Nephron (organoid): ENCODE measurements at regions not wholly inside any gene's neighbourhood (a gene's known extent, or its start where the extent isn't known, plus 50 kb on each side); places are given as distances from the start of the nearest gene placed in this dataset.

Experiments used
- H3K27ac Mint-ChIP-seq, 3 experiments: 2 replicates each; pipeline ENCODE4 v1.8.0; 2020; ENCODE audit warnings: mixed read lengths in 3 of 3, mild to moderate bottlenecking in 2 of 3, moderate library complexity in 1 of 3
- H3K27me3 Mint-ChIP-seq: 2 replicates; pipeline ENCODE4 v1.8.0; 2021; ENCODE audit warnings: low read depth, mild to moderate bottlenecking, moderate library complexity, mixed read lengths
- H3K36me3 Mint-ChIP-seq: 2 replicates; pipeline ENCODE4 v1.8.0; 2020; ENCODE audit warnings: low read depth, mixed read lengths
- H3K4me1 Mint-ChIP-seq: 2 replicates; pipeline ENCODE4 v1.8.0; 2020; ENCODE audit warnings: mixed read lengths
- H3K4me3 Mint-ChIP-seq, 3 experiments: 2 replicates each; pipeline ENCODE4 v1.8.0; 2020; ENCODE audit warnings: mild to moderate bottlenecking in 3 of 3, mixed read lengths in 3 of 3, moderate library complexity in 2 of 3
- H3K9me3 Mint-ChIP-seq: 2 replicates; pipeline ENCODE4 v1.8.0; 2020; ENCODE audit warnings: mixed read lengths
- CTCF ChIP-seq, 3 experiments: fragments of 200-600 bp; sonication (generic); IDR thresholded peaks; one replicate each; pipeline ENCODE4 v1.5.0; 2021; ENCODE audit warnings: antibody characterized with exemption in 3 of 3; ENCODE audit not compliant: unreplicated experiment in 3 of 3

- H3K27me3 Mint-ChIP-seq = no peaks in the 10 kb centered on the region
- H3K9me3 Mint-ChIP-seq = peaks cover under 1% of the 10 kb centered on the region
- TF ChIP-seq CTCF (IDR thresholded peaks at IDR 0.05; ENCODE audit: unreplicated experiment in 3 of 3) = peak; percentile 65 to 73 (median 72)
- H3K4me1 Mint-ChIP-seq = peaks cover 3% of the 10 kb centered on the region
- H3K36me3 Mint-ChIP-seq = no peaks in the 10 kb centered on the region
- H3K4me3 Mint-ChIP-seq = no peak overlapping the region
- H3K27ac Mint-ChIP-seq = peak overlapping the region in 1 of 3 experiments; percentile 32
Observed at GRCh38 chr3:81910244-81910852, 148.9 kb upstream of the GBE1 start.

- Mint-ChIP-seq H3K9me3 (no peaks in the 10 kb centered on the region), H3K4me1 (peaks cover 3% of the 10 kb centered on the region), H3K36me3 (no peaks in the 10 kb centered on the region), H3K27me3 (no peaks in the 10 kb centered on the region), H3K4me3 (no peak overlapping the region), H3K27ac (no peak overlapping the region)
- TF ChIP-seq CTCF (IDR thresholded peaks at IDR 0.05; ENCODE audit: unreplicated experiment in 3 of 3) = no peak
Observed at GRCh38 chr3:81909796-81910195, 148.4 kb upstream of the GBE1 start.

- H3K9me3 Mint-ChIP-seq = no peaks in the 10 kb centered on the region
- H3K36me3 Mint-ChIP-seq = no peaks in the 10 kb centered on the region
- H3K27me3 Mint-ChIP-seq = no peaks in the 10 kb centered on the region
- TF ChIP-seq CTCF (IDR thresholded peaks at IDR 0.05; ENCODE audit: unreplicated experiment in 3 of 3) = no peak
- H3K4me3 Mint-ChIP-seq = no peak overlapping the region
- no peak overlapping the region for H3K27ac Mint-ChIP-seq
- H3K4me1 Mint-ChIP-seq = peaks cover 3% of the 10 kb centered on the region
Observed at GRCh38 chr3:81908561-81908960, 147.1 kb upstream of the GBE1 start.

GRCh38 chr3:81898336-81898735 is 136.9 kb upstream of the GBE1 start:
- H3K4me3 Mint-ChIP-seq = no peak overlapping the region
- H3K27me3 Mint-ChIP-seq = no peaks in the 10 kb centered on the region
- H3K27ac Mint-ChIP-seq = no peak overlapping the region
- no peak for TF ChIP-seq CTCF (IDR thresholded peaks at IDR 0.05; ENCODE audit: unreplicated experiment in 3 of 3)
- no peaks in the 10 kb centered on the region for H3K36me3 Mint-ChIP-seq
- H3K4me1 Mint-ChIP-seq = no peaks in the 10 kb centered on the region
- peaks cover 2% of the 10 kb centered on the region for H3K9me3 Mint-ChIP-seq

- no peaks in the 10 kb centered on the region for H3K9me3 Mint-ChIP-seq
- H3K36me3 Mint-ChIP-seq = no peaks in the 10 kb centered on the region
- peaks cover 6% of the 10 kb centered on the region for H3K4me1 Mint-ChIP-seq
- no peak overlapping the region for H3K27ac Mint-ChIP-seq
- no peak for TF ChIP-seq CTCF (IDR thresholded peaks at IDR 0.05; ENCODE audit: unreplicated experiment in 3 of 3)
- no peaks in the 10 kb centered on the region for H3K27me3 Mint-ChIP-seq
- H3K4me3 Mint-ChIP-seq = no peak overlapping the region
Observed at GRCh38 chr3:81894598-81894997, 133.2 kb upstream of the GBE1 start.
